Hepatocyte (in vitro differentiated cells): ENCODE measurements at regions not wholly inside any gene's neighbourhood (a gene's known extent, or its start where the extent isn't known, plus 50 kb on each side); places are given as distances from the start of the nearest gene placed in this dataset.

Experiments used
- CTCF ChIP-seq: fragments of 200-600 bp; sonication (generic); IDR thresholded peaks from 2 replicates; pipeline ENCODE4 v1.5.1; 2016; ENCODE audit warnings: antibody characterized with exemption, mild to moderate bottlenecking; ENCODE audit not compliant: poor library complexity
- EZH2 ChIP-seq: fragments of 200-600 bp; sonication (generic); IDR thresholded peaks from 2 replicates; pipeline ENCODE4 v1.6.1; 2016; ENCODE audit warnings: antibody characterized with exemption, mild to moderate bottlenecking, borderline replicate concordance
- EZH2phosphoT487 ChIP-seq: fragments of 200-600 bp; sonication (generic); IDR thresholded peaks from one replicate; pipeline ENCODE4 v1.6.1; 2018; ENCODE audit warnings: antibody characterized with exemption, mild to moderate bottlenecking, low read depth, moderate library complexity; ENCODE audit not compliant: unreplicated experiment, severe bottlenecking

GRCh38 chr12:75699728-75700496 is 188.5 kb upstream of the KRR1 start:
- TF ChIP-seq CTCF (no peak), EZH2 (no peak), EZH2phosphoT487 (no peak)
